IMR-90 (cell line): ENCODE measurements at regions not wholly inside any gene's neighbourhood (a gene's known extent, or its start where the extent isn't known, plus 50 kb on each side); places are given as distances from the start of the nearest gene placed in this dataset.

ENCODE experiments used
- ATAC-seq: fragments of 200-7000 bp; cut with Tn5 transposase; 2 replicates; pipeline ENCODE4 v1.9.1; 2020; ENCODE audit warnings: low read depth, mild to moderate bottlenecking, moderate library complexity
- BruUV-seq: library from RNA; stranded (reverse); fragments of 400-500 nt; replicated peaks from 2 replicates; lab custom pipeline; 2021; lab: Mats Ljungman, UMichigan
- CTCF ChIA-PET: fragments of 300-600 bp; formaldehyde crosslinking; extraction: SDS; loops from one replicate; lab custom pipeline; 2021; ENCODE audit warnings: antibody characterized with exemption; lab: Yijun Ruan, JAX
- POLR2A ChIA-PET: fragments of 300-600 bp; sonication (Branson Sonifier 250); formaldehyde crosslinking; loops from one replicate; lab custom pipeline; 2022; ENCODE audit warnings: antibody characterized with exemption; ENCODE audit not compliant: unreplicated experiment; lab: Charles Lee
- DNase-seq: peaks from one replicate; pipeline ENCODE4 v3.0.0; 2013
- H2AFZ ChIP-seq: replicated peaks from 2 replicates; pipeline ENCODE3; 2013; ENCODE audit warnings: low read length, mild to moderate bottlenecking; ENCODE audit not compliant: poor library complexity
- H2AK5ac ChIP-seq: 2 replicates; pipeline ENCODE4 v1.6.1; 2013; ENCODE audit warnings: low read depth, low read length, inconsistent platforms
- H2AK9ac ChIP-seq: replicated peaks from 2 replicates; pipeline ENCODE3; 2013; ENCODE audit warnings: mild to moderate bottlenecking, low read depth, low read length, moderate library complexity; ENCODE audit not compliant: poor library complexity
- H2BK120ac ChIP-seq: 2 replicates; pipeline ENCODE4 v1.6.1; 2013; ENCODE audit warnings: low read depth, low read length, inconsistent platforms
- H2BK15ac ChIP-seq: 3 replicates; pipeline ENCODE4 v1.6.1; 2013; ENCODE audit warnings: low read depth, low read length, inconsistent platforms
- H2BK20ac ChIP-seq: 2 replicates; pipeline ENCODE4 v1.6.1; 2013; ENCODE audit warnings: low read depth, mild to moderate bottlenecking, inconsistent platforms, low read length, moderate library complexity
- H2BK5ac ChIP-seq: 2 replicates; pipeline ENCODE4 v1.6.1; 2013; ENCODE audit warnings: mild to moderate bottlenecking, low read depth, low read length, inconsistent platforms; ENCODE audit not compliant: poor library complexity, severe bottlenecking
- H3K14ac ChIP-seq: replicated peaks from 2 replicates; pipeline ENCODE4 v1.6.1; 2013; ENCODE audit warnings: low read depth, low read length, inconsistent platforms
- H3K18ac ChIP-seq: 2 replicates; pipeline ENCODE4 v1.6.1; 2013; ENCODE audit warnings: low read depth, low read length, control low read depth
- H3K23ac ChIP-seq: 2 replicates; pipeline ENCODE4 v1.6.1; 2013; ENCODE audit warnings: low read depth, low read length, inconsistent platforms
- H3K27ac ChIP-seq: 2 replicates; pipeline ENCODE4 v1.5.1; 2013; ENCODE audit warnings: mild to moderate bottlenecking, control low read depth, low read length; ENCODE audit not compliant: insufficient read depth
- H3K27me3 ChIP-seq: 2 replicates; pipeline ENCODE4 v1.6.1; 2013; ENCODE audit warnings: low read length; ENCODE audit not compliant: control insufficient read depth, insufficient read depth
- H3K36me3 ChIP-seq: 2 replicates; pipeline ENCODE4 v1.6.1; 2013; ENCODE audit warnings: low read length, mixed read lengths; ENCODE audit not compliant: control insufficient read depth, insufficient read depth
- H3K4ac ChIP-seq: 2 replicates; pipeline ENCODE4 v1.6.1; 2013; ENCODE audit warnings: low read depth, low read length, inconsistent platforms
- H3K4me1 ChIP-seq: 2 replicates; pipeline ENCODE4 v1.6.1; 2013; ENCODE audit warnings: low read length, mixed read lengths; ENCODE audit not compliant: control insufficient read depth, insufficient read depth
- H3K4me2 ChIP-seq: 2 replicates; pipeline ENCODE4 v1.6.1; 2013; ENCODE audit warnings: low read depth, mild to moderate bottlenecking, control low read depth, low read length, moderate library complexity
- H3K4me3 ChIP-seq: 2 replicates; pipeline ENCODE4 v1.5.1; 2013; ENCODE audit warnings: low read depth, mild to moderate bottlenecking, control low read depth, low read length, moderate library complexity; ENCODE audit not compliant: insufficient read depth
- H3K56ac ChIP-seq: 2 replicates; pipeline ENCODE4 v1.6.1; 2013; ENCODE audit warnings: low read length, inconsistent platforms; ENCODE audit not compliant: insufficient read depth; ENCODE audit errors: extremely low read depth
- H3K79me1 ChIP-seq, 2 experiments: 2 replicates each; pipeline ENCODE4 v1.6.1; 2013; ENCODE audit warnings: low read length in 2 of 2, inconsistent platforms in 1 of 2, low read depth in 1 of 2
- H3K9ac ChIP-seq: 2 replicates; pipeline ENCODE4 v1.6.1; 2013; ENCODE audit warnings: low read depth, low read length, control low read depth
- H3K9me1 ChIP-seq: 2 replicates; pipeline ENCODE4 v1.6.1; 2013; ENCODE audit warnings: low read length, inconsistent platforms; ENCODE audit not compliant: insufficient read depth
- H3K9me3 ChIP-seq: 2 replicates; pipeline ENCODE4 v1.6.1; 2013; ENCODE audit warnings: low read length; ENCODE audit not compliant: control insufficient read depth, insufficient read depth
- H4K20me1 ChIP-seq: 2 replicates; pipeline ENCODE4 v1.6.1; 2013; ENCODE audit warnings: low read length, inconsistent platforms; ENCODE audit not compliant: insufficient read depth
- H4K5ac ChIP-seq: 2 replicates; pipeline ENCODE4 v1.6.1; 2013; ENCODE audit warnings: mild to moderate bottlenecking, low read depth, low read length, control low read depth
- H4K8ac ChIP-seq, 2 experiments: 2 replicates each; pipeline ENCODE4 v1.6.1; 2013; ENCODE audit warnings: low read depth in 2 of 2, low read length in 2 of 2, control low read depth in 1 of 2, inconsistent platforms in 1 of 2
- H4K91ac ChIP-seq: 2 replicates; pipeline ENCODE4 v1.6.1; 2013; ENCODE audit warnings: low read depth, low read length, inconsistent platforms; ENCODE audit not compliant: insufficient read depth
- MAFK ChIP-seq: IDR thresholded peaks from 2 replicates; pipeline ENCODE4 v1.6.1; 2012; ENCODE audit warnings: low read depth, low read length, improper control_type of control experiment
- POLR2A ChIP-seq: IDR thresholded peaks from 2 replicates; pipeline ENCODE4 v1.6.1; 2012; ENCODE audit warnings: mild to moderate bottlenecking, low read depth, low read length
- WGBS, 2 experiments: methylation state at CpG; one replicate each; pipeline versions ENCODE4 v1.1.5 to v1.1.7; 2013; ENCODE audit warnings: missing lambda C conversion rate in 2 of 2; ENCODE audit not compliant: insufficient read length in 1 of 2; ENCODE audit errors: extremely low coverage in 2 of 2; 5-methylcytosine and 5-hydroxymethylcytosine counted together
- dilution Hi-C: fragments of 300-500 bp; cut with HindIII; formaldehyde crosslinking; loops from one replicate; pipeline ENCODE4 v1.14.3; 2018; ENCODE audit warnings: low sequenced_read_pairs; ENCODE audit not compliant: unreplicated experiment
- in situ Hi-C: fragments of 300-500 bp; cut with MboI; formaldehyde crosslinking; loops from 3 replicates; pipeline ENCODE4 v1.14.3; 2019; ENCODE audit warnings: low sequenced_read_pairs, inconsistent platforms, mixed read lengths
- intact Hi-C: fragments of 100-400 bp; cut with micrococcal nuclease; formaldehyde crosslinking; loops from 2 replicates; pipeline ENCODE4 v1.10.0; 2022
- TF ChIP-seq, protein P1 (sequence below): conservative IDR thresholded peaks from 2 replicates; pipeline ENCODE4 v1.5.1; 2012; ENCODE audit warnings: mild to moderate bottlenecking, low read depth, low read length, improper control_type of control experiment

DNA sequence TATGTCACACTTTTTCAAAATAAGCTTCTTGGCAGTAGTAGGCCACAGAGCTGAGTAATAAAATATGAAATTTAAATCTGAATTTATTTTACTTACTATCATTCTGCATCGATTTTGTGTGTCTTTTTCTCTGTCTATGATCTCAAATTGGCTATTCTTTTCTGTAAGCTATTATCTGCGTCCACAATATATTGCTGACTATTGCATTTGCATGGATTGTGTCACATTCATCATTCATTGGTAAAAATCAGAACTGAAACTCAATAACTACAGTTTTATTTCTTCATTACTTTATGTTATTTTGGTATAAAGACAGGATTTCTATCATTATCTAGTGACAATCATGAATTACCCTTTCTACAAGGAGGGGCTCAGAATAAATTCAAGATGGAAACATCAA lies 154.8 kb upstream of the AGR3 start:
- no peaks in the 10 kb centered on the region for H3K27me3 ChIP-seq
- no peaks in the 10 kb centered on the region for H4K20me1 ChIP-seq
- H3K18ac ChIP-seq, result no peak overlapping the region
- no TSS peak for BruUV-seq
- H3K4me2 ChIP-seq, result no peak overlapping the region
- no peak overlapping the region for H2AK5ac ChIP-seq
- TF ChIP-seq MAFK, result peak; percentile 63
- TF ChIP-seq, protein P1, sequence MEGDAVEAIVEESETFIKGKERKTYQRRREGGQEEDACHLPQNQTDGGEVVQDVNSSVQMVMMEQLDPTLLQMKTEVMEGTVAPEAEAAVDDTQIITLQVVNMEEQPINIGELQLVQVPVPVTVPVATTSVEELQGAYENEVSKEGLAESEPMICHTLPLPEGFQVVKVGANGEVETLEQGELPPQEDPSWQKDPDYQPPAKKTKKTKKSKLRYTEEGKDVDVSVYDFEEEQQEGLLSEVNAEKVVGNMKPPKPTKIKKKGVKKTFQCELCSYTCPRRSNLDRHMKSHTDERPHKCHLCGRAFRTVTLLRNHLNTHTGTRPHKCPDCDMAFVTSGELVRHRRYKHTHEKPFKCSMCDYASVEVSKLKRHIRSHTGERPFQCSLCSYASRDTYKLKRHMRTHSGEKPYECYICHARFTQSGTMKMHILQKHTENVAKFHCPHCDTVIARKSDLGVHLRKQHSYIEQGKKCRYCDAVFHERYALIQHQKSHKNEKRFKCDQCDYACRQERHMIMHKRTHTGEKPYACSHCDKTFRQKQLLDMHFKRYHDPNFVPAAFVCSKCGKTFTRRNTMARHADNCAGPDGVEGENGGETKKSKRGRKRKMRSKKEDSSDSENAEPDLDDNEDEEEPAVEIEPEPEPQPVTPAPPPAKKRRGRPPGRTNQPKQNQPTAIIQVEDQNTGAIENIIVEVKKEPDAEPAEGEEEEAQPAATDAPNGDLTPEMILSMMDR, result no peak
- no peak for TF ChIP-seq POLR2A
- H3K23ac ChIP-seq, result no peak overlapping the region
- dilution Hi-C loops (no loop called here), in situ Hi-C loops (no loop called here), intact Hi-C loops (no loop called here)
- no peak overlapping the region for H2BK15ac ChIP-seq
- no peak overlapping the region for H4K8ac ChIP-seq
- CTCF ChIA-PET, result no interaction called here
- H2BK20ac ChIP-seq, result no peak overlapping the region
- H2AK9ac ChIP-seq, result no peak overlapping the region
- H3K4me3 ChIP-seq, result no peak overlapping the region
- no peak overlapping the region for H3K4ac ChIP-seq
- no peak overlapping the region for H2BK120ac ChIP-seq
- DNase-seq (no peak), ATAC-seq (no peak)
- no peak overlapping the region for H4K5ac ChIP-seq
- no peaks in the 10 kb centered on the region for H3K36me3 ChIP-seq
- no peaks in the 10 kb centered on the region for H3K79me1 ChIP-seq
- no peak overlapping the region for H2BK5ac ChIP-seq
- H3K14ac ChIP-seq, result no peak overlapping the region
- H2AFZ ChIP-seq, result no peak overlapping the region
- H3K27ac ChIP-seq, result no peak overlapping the region
- H3K9ac ChIP-seq, result no peak overlapping the region
- H3K9me3 ChIP-seq, result no peaks in the 10 kb centered on the region
- WGBS, 2 experiments, result no CpG with 5 or more reads among the region's 2 CpGs
- peaks cover 3% of the 10 kb centered on the region; the same call in 1 of the 2 replicates for H3K4me1 ChIP-seq
- peaks cover 3% of the 10 kb centered on the region; the same call in 1 of the 2 replicates for H3K9me1 ChIP-seq
- no peak overlapping the region for H3K56ac ChIP-seq
- no peak overlapping the region for H4K91ac ChIP-seq
- POLR2A ChIA-PET, result no interaction called here
